Stimulated activated CD8-positive, alpha-beta memory T cell treated with anti-CD3 and anti-CD28 coated beads, Interleukin-7, amount 100 ng/mL, for 48 hours (primary cell): ENCODE measurements at regions not wholly inside any gene's neighbourhood (a gene's known extent, or its start where the extent isn't known, plus 50 kb on each side); places are given as distances from the start of the nearest gene placed in this dataset.

Experiments used
- DNase-seq, 2 donors: peaks; one replicate each; pipeline ENCODE4 v3.0.0-alpha.2; 2020; ENCODE audit warnings: low read depth in 1 of 2; ENCODE audit errors: extremely low read depth in 1 of 2

- no peak for DNase-seq
These were observed 1054.2 kb downstream of the NAALADL2 start for GRCh38 chr3:175913286-175913685.

DNA sequence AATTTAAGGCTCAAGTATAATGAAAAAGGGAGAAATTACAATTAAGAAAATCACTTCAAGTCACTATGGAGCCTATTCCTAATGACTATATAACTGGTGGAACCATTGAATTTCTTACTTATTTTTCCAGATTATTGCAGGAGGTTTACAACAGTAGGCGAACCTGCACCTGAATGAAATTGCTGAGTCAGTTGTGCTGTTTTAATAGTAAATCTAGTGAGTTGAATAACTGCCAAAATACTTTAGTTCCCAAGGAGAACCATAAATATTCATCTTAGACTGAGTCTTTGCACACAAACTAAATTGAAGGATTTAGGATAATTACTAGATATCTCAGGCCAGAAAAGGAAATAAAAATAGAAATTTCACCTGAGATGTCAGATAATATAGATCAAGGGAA, 1052.8 kb downstream of the NAALADL2 start:
- no peak for DNase-seq

GRCh38 chr3:175902226-175902625, 1043.1 kb downstream of the NAALADL2 start:
- no peak for DNase-seq

DNA sequence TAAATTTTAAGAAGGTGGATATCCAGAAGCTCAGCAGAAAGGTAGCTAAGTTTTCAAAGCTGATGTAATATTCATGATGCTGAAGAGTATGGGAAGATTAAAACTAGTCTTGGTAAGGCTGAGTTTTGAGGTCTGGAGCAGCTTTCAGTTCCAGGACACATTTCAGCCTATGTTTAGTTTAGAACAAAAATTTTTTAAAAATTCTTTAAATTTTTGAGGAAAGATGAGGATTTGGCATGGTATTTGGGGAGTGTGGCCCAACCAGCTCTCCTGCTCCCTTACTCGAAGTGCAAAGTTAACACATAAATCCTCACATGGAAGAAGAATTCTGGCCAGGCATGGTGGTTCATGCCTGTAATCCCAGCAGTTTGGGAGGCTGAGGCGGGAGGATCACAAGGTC, 1039.1 kb downstream of the NAALADL2 start:
- no peak for DNase-seq

GRCh38 chr3:175896655-175897054, 1037.5 kb downstream of the NAALADL2 start:
- no peak for DNase-seq

- DNase-seq = no peak
These were observed 1036.6 kb downstream of the NAALADL2 start for GRCh38 chr3:175895731-175896130.

GRCh38 chr3:175893566-175893965, 1034.4 kb downstream of the NAALADL2 start:
- no peak for DNase-seq

GRCh38 chr3:175890066-175890465, 1030.9 kb downstream of the NAALADL2 start:
- no peak for DNase-seq

DNA sequence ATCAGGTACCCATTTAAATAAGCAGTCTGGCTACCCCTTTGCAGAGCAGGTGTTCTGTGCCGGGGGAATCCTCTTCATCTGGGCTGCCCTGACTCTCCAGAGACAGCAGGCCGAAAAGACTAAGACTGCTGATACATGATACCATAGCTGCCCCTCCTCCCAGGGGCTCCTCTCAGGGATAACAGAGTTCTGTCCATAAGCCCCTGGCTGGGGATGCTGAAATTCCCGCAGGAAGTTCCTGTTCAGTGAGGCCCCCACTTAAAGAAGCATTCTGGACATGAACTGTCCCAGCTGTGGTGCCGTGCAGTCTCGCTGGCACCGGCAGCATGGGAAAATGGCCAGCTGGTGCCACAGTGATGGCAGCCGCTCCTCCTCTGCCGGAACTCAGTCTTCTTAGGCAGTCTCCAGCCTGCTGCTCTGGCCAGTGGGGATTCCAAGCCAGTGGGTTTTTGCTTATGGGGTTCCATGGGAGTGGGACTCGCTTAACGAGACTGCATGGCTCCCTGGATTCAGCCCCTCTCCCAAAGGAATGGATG, 1026.2 kb downstream of the NAALADL2 start:
- DNase-seq = no peak

DNA sequence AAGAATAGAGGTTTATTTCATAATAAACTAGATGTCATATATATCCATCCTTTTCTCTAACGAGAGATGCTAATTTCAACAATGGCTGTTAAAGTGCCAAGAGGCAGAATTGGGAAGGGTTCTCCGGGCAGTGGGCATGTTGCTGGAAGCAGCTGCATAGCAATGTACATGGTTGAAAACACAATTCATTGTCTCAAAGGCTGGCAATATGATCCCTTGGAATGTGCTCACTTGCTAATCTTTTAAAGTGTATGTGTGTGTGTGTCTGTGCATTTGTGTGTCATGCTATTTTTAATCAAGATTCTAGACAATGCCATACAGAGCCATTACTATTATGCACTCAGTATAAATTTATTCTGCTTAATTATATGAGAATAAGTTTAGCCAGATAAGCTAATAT, 1020.3 kb downstream of the NAALADL2 start:
- DNase-seq = no peak

DNA sequence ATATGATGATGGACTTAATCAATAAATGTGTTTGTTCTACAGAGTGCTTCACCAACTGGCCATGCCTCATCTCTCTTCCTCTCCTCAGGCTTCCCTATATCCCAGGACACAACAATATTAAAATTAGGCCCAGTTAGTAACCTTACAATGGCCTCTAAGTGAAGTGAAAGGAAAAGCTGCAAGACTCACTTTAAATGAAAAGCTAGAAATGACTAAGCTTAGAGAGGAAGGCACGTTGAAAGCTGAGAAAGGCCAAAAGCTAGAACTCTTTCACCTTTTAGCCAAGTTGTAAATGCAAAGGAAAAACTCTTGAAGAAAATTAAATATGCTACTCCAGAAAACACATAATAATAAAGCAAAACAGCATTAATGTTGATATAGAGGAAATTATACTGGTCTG, 1010.3 kb downstream of the NAALADL2 start:
- no peak for DNase-seq

- DNase-seq = no peak
These were observed 1009.5 kb downstream of the NAALADL2 start for GRCh38 chr3:175868626-175869025.

- no peak for DNase-seq
These were observed 1006.6 kb downstream of the NAALADL2 start for GRCh38 chr3:175865724-175866123.

GRCh38 chr3:175861916-175862315, 1002.8 kb downstream of the NAALADL2 start:
- DNase-seq = no peak
